Middle frontal gyrus (tissue), 1 donor: ENCODE measurements at regions not wholly inside any gene's neighbourhood (a gene's known extent, or its start where the extent isn't known, plus 50 kb on each side); places are given as distances from the start of the nearest gene placed in this dataset.

Source experiments
- DNase-seq: peaks from one replicate; pipeline ENCODE4 v3.0.0-alpha.2; 2015; ENCODE audit warnings: low spot score; ENCODE audit errors: extremely low spot score

- peak; percentile 49 for DNase-seq
These were observed 88.5 kb upstream of the COL5A2 start for GRCh38 chr2:189267925-189268579.

GRCh38 chr2:189268763-189269162 lies 89.2 kb upstream of the COL5A2 start:
- DNase-seq, result no peak

- DNase-seq, result no peak
These were observed 94.2 kb upstream of the COL5A2 start for GRCh38 chr2:189273734-189274133.

GRCh38 chr2:189274361-189274760 lies 94.8 kb upstream of the COL5A2 start:
- no peak for DNase-seq

- no peak for DNase-seq
These were observed 96.7 kb upstream of the COL5A2 start for GRCh38 chr2:189276277-189276676.

- no peak for DNase-seq
These were observed 101.6 kb upstream of the COL5A2 start for GRCh38 chr2:189281201-189281600.

GRCh38 chr2:189285349-189285748 lies 105.8 kb upstream of the COL5A2 start:
- DNase-seq, result no peak

GRCh38 chr2:189285962-189286645 lies 106.5 kb upstream of the COL5A2 start:
- no peak for DNase-seq

- no peak for DNase-seq
These were observed 107.8 kb upstream of the COL5A2 start for GRCh38 chr2:189287363-189287762.

- no peak for DNase-seq
These were observed 108.5 kb upstream of the COL5A2 start for GRCh38 chr2:189287982-189288521.

GRCh38 chr2:189291460-189291859 lies 111.9 kb upstream of the COL5A2 start:
- DNase-seq, result no peak

- no peak for DNase-seq
These were observed 113.6 kb upstream of the COL5A2 start for GRCh38 chr2:189293164-189293563.

- no peak for DNase-seq
These were observed 117.9 kb upstream of the COL5A2 start for GRCh38 chr2:189297446-189297845.

- no peak for DNase-seq
These were observed 118.5 kb upstream of the COL5A2 start for GRCh38 chr2:189298038-189298437.

- DNase-seq, result no peak
These were observed 118.9 kb upstream of the COL5A2 start for GRCh38 chr2:189298481-189298880.

- DNase-seq, result no peak
These were observed 120.4 kb upstream of the COL5A2 start for GRCh38 chr2:189299974-189300373.

- no peak for DNase-seq
These were observed 121.4 kb upstream of the COL5A2 start for GRCh38 chr2:189300916-189301315.

GRCh38 chr2:189302274-189302948 lies 122.8 kb upstream of the COL5A2 start:
- no peak for DNase-seq

GRCh38 chr2:189304360-189304759 lies 124.8 kb upstream of the COL5A2 start:
- no peak for DNase-seq

- no peak for DNase-seq
These were observed 125.9 kb upstream of the COL5A2 start for GRCh38 chr2:189305291-189305943.

GRCh38 chr2:189306525-189306924 lies 127.0 kb upstream of the COL5A2 start:
- DNase-seq, result no peak
